ENCODE measurements at regions not wholly inside any gene's neighbourhood (a gene's known extent, or its start where the extent isn't known, plus 50 kb on each side); places are given as distances from the start of the nearest gene placed in this dataset.

DNA sequence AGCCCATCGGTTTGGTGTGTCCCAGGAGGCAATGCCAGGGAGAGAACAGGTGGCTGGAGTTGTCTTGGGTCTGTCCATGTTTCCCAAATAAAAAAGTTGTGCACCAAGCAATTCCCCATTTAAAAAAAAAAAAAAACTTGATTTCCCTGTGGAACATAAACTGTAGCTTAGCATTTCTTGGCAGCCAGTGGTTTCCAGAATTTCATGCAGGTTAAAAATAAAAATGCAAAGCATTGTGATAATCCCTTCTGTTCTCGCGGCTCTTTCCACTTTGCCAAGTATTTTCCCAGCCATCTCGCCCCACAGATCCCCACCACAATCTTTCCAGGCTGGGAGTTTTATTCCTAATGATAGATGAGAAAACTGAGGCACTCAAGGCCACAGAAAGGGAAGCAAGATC lies 51.4 kb upstream of the MSX1 start:
- DNase-seq (ENCODE audit: extremely low spot score, insufficient read length, low read depth) = no peak
- FAIRE-seq = no peak

DNA sequence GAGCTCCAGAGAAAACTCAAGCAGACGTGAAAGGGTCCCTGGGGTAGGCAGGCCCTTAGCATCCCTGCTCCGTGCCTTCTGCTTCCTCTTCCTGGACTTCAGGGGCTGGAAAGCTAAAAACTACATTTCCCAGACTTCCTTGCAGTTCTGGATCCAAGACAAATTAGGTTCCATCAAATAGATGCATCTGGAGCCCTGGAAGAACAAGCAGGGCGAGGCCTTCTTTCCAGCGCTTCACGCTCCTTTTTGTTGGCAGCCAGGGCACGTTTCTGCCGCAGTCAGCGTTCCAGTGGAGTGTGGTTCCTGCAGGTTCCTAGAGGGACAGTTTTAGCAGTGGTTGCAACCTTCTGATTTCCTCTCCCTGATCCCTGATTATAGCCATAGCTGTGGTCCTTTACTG lies 53.6 kb upstream of the MSX1 start:
- FAIRE-seq = no peak
- no peak for DNase-seq (ENCODE audit: extremely low spot score, insufficient read length, low read depth)

DNA sequence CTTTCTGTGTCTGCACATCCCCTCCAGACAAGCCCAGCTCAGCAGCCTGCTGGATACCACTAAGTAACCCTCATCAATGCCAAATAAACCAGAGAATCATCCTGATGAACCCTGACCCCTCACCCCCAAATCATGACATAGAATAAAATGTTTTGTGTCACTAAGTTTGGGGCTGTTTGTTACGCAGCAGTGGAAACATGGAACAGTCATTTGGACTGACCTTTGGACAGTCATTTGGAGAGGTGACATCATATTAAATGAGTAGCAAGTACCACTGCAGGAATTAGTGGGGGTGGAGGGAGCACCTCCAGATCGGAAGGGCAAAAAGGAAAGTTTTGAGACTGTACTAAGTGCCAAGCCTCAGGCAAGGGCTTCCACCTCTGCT lies 55.6 kb upstream of the MSX1 start:
- FAIRE-seq = no peak

DNA sequence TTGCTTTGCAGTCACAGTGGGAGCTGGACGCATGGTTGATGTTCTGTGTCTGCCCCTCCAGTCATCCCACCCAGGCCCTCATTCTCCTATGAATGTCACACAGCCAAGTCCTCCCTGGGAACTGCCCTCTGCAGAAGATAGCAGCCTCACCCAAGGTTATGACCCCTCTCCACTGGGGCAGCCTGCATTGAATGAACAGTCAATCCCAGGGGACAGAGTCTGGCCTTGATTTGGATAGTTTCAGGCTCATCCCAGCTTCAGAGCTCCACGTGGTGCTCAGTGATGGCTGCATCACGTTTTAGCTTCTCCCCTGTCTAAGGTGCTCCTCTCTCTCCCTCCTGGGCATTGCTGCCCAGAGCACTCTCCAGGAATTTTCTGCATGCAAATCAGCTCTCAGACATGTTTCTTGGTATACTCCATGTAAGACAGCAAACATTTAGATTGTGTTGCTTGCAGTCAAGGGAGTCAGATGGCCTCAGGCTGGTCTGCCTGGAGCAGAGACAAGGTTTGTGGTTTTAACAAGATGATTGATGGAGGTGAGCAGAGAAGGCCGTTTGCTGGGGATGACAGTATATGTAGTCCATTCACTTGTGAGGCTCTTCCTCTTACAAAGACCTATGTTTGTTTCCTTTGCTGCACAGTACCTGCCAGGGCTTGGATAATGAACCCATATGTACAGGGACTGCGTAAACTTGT lies 56.1 kb upstream of the MSX1 start:
- DNase-seq (ENCODE audit: extremely low spot score, insufficient read length, low read depth) (no peak), FAIRE-seq (no peak)

More for the DNA sequence above, 55.6 kb upstream of the MSX1 start:
- DNase-seq (ENCODE audit: extremely low spot score, insufficient read length, low read depth) = no peak

DNA sequence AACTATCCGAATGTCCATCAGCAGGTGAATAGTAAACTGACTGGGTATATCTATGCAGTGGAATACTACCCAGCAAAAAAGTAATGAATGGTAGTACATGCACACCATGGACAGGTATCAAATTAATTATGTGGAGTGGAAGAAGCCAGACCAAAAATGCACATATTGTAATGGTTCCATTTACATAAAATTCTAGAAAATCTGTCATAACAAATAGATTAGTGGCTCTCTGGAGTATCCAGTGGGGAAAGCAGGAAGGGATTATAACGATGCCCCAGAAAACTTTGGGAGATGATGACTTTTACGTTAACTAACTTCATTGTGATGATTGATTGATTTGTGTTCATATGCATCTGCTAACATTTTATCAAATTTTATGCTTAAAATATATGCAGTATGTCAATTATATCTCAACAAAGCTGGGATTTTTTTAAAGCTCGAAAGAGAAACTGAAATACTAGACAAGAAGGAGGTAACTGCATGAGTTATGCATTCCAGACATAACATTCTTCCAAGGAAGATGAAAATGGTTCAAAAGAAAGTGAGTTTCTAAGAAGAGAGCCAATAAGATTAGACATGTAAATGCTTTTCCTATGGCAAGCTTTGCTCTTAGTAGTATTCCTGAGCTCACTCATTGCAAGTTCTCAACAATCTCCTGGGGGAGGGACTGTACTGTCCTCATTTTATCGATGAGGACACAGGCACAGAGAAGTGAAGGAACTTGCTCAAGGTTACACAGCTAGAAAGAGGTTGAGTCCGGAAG lies 58.6 kb upstream of the MSX1 start:
- FAIRE-seq (no peak), DNase-seq (ENCODE audit: extremely low spot score, insufficient read length, low read depth) (no peak)

DNA sequence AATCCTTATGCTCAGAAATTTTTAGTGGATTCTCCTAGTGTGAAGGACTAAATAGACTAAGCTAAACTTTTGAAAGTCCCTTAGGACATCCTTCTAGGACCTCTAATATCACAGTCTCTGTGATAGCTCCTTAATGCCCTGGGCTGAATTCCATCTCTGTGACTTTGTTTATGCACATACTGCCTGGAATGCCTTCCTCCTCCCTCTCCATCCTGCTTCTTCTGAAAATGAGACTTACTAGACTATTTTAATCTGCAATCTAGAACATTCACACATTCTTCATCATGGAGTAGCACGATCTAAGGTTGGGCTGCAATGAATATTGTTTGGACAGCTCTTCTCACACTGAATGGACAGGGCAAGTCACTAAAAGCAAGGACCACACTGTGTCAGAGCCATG lies 65.0 kb upstream of the MSX1 start:
- no peak for FAIRE-seq
- no peak for DNase-seq (ENCODE audit: extremely low spot score, insufficient read length, low read depth)

DNA sequence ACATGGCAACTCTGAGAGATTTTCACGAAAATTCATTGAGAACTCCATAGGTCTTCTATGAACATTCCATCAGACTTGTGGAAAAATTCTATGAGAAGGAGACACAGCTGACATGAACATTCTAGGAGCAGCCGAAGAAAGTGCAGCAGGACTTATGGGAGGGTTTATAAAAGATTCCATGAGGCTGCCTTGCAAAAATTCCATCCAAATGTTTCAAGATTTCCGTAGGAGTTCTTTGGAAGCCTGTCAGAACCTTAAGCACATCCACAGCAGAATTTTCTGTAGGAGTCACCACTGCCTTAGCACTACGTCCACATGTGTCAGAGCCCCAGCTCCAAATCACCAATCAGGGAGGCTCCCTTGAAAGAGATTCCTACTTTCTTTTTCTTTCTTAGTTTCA lies 67.0 kb upstream of the MSX1 start:
- DNase-seq (ENCODE audit: extremely low spot score, insufficient read length, low read depth) = no peak
- no peak for FAIRE-seq

DNA sequence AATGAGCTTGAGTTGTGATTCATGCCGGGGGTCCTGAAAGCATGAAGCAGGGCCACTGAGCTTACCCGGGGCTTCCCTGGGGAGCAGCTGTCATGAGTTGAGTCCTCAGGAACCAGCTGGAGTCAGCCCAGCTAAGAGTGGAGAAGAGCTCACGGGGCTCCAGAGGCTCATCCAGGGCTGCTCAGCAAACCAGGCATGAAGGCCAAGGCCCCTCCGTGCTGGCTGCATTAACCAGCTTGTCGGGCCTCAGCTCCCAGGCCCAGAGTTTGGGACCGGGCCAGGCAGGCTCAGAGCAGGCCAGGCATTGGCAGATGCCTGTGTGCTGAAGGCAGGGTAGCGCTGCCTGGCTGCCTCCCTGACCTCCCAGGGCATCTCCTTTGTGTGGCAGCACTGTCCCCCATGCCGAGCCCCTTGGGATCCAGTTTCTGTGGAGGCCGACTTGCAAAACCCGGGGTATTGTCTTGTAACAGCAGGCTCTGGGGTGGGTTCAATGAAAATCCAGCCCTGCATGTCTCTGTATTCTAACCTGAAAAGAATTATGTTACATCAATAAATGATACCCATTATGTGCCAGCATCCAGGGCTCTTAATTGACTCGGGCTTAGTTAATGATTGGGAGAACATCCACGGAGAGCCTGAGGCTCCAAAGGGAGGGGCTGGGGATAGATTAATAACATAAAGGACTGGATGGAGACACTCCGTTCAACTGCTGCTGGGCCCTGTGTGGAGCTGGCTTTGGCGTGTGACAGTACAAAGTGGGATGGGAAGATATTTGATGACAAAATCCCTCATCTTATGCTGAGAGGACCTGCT lies 68.0 kb upstream of the MSX1 start:
- DNase-seq (ENCODE audit: extremely low spot score, insufficient read length, low read depth) = no peak
- no peak for FAIRE-seq

DNA sequence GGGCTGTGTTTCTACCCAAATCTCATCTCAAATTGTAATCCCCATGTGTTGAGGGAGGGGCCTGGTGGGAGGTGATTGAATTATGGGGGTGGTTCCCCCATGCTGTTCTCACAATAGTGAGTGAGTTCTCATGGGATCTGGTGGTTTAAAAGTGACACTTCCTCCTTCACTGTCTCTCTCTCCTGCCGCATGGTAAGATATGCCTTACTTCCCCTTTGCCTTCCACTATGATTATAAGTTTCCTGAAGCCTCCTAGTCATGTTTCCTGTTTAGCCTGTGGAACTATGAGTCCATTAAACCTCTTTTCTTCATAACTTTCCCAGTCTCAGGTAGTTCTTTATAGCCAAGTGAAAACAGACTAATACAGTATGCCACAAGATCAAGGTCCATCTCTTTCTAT lies 70.0 kb upstream of the MSX1 start:
- no peak for FAIRE-seq
- DNase-seq (ENCODE audit: extremely low spot score, insufficient read length, low read depth) = no peak

DNA sequence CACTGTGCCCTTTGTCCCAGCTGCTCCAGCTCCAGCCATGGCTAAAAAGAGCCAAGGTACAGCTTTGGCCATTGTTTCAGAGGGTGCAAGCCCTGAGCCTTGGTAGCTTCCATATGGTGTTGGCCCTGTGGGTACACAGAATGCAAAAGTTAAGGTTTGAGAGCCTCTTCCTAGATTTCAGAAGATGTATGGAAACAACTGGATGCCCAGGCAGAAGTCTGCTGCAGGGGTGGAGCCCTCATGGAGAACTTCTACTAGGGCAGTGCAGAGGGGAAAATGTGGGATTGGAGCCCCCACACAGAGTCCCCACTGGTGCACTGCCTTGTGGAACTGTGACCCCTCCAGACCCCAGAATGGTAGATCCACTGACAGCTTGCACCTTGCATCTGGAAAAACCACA lies 70.9 kb upstream of the MSX1 start:
- no peak for DNase-seq (ENCODE audit: extremely low spot score, insufficient read length, low read depth)
- no peak for FAIRE-seq

DNA sequence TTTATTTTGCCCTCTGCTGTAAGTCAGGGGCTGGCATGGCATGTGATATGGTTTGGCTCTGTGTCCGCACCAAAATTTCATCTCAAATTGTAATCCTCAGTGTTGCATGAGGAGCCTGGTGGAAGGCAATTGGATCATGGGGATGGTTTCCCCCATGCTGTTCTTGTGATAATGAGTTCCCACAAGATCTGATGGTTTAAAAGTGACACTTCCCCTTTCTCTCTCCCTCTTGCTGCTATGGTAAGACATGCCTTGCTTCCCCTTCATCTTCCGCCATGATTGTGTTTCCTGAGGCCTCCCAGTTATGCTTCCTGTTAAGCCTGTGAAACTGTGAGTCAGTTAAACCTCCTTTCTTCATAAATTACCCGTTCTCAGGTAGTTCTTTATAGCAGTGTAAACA lies 72.0 kb upstream of the MSX1 start:
- DNase-seq (ENCODE audit: extremely low spot score, insufficient read length, low read depth) (no peak), FAIRE-seq (no peak)

DNA sequence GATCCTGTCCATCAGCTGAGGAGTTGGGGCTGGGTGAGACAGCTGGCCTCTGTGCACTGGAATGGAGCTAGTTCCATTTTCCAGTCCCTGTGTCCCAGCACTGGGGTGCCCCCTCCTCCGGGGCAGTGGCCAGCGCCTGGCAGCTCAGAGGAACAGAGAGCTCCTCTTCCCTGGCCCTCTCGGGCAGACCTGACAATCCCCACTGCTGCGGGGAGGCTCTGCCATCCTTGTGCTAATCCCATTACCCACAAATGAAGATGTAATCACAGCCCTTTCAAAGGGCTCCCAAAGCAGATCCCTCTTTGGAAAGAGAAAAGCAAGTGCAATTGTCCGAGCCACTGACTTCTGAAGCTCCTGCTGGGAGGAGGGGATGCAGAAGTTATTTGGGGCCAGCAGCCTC lies 75.1 kb upstream of the MSX1 start:
- DNase-seq (ENCODE audit: extremely low spot score, insufficient read length, low read depth) (no peak), FAIRE-seq (no peak)

DNA sequence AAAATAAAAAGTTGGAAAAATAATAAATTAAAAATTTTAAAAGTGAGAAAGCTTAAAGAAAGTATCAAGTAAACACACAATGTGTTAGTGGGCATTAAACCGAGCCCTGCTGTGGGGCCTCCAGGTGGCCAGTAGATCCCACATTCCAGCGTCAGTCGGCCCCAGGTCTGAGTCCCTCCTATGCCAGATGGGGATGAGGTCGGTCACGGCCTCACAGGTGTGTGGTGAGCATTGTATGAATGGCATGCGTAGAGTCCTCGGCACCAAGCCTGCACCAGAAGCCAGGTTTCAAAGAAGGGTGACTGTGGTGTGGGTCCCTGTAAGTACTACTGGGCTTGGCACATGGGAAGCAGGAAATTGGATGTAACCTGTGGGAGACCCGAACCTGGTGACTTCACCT lies 75.6 kb upstream of the MSX1 start:
- no peak for FAIRE-seq
- DNase-seq (ENCODE audit: extremely low spot score, insufficient read length, low read depth) = no peak

DNA sequence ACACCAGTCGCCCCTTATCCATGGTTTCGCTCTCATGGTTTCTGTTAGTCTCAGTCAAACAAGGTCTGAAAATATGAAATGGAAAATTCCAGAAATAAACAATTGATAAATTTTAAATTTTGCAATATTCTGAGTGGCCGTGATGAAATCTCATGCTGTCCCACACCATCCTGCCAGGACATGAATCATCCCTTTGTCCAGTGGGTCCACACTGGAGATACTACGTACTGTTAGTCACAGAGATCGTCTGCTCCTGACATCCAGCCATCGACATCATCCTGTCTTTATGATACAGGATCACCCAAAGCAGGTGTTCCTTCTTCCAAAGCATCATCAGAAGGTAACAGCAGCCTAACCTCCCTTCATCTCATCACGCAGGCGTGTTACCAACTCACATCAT lies 76.5 kb upstream of the MSX1 start:
- DNase-seq (ENCODE audit: extremely low spot score, insufficient read length, low read depth) (no peak), FAIRE-seq (no peak)

DNA sequence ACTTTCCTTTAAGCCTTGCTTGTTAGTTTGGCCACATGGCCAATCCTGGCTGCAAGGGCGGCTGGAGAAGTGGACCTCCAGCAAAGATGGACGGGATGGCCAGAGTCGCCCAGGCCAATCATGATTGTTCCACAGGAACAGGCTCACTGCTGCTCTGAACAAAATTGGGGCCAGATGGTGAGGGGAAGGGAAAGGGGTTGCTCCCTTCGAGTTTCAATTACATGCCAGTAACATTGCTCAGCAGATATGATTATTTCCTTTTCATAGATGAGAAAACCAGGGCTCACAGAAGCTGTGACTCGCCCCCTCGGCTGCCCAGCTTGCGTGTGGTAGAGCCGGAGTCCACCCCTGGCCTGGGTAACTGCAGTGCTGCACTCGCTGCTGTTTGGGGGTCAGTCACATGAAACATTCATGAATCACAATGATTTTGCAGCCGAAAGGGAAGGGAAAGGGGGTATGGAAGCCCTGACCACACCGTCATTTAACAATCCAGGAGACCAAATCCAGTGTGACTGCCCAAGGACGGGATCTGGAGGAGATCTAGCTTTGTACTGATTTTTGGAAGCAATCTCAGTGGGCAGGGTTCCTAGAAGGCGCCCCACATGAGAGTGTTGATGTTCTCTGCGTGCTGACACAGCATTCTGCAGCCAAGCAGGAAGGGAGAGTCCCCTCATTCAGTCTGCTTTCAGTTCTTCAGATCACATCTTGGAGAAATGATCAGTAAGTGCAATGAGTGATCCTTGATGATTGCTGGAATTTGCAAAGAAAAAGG lies 77.3 kb upstream of the MSX1 start:
- FAIRE-seq (no peak), DNase-seq (ENCODE audit: extremely low spot score, insufficient read length, low read depth) (no peak)

DNA sequence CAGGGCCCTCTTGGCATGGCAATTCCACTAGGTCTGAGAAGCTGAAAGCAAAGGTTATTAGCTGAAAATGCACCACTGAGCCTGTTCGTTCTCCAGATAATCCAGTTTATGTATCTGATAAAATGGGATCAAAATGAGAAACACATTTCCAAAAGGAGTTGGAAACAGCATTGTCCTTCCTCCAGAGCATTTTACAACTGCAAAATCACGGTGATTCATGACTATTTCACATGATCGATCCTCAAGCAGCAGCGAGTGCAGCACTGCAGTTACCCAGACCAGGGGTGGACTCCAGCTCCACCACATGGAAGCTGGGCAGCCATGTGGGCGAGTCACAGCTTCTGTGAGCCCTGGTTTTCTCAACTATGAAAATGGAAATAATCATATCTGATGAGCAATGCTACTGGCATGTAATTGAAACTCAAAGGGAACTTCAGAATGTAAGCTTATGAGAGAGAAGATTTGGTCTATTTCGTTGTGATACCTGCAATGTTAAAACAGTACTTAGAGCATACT lies 78.7 kb upstream of the MSX1 start:
- DNase-seq (ENCODE audit: extremely low spot score, insufficient read length, low read depth) = no peak

DNA sequence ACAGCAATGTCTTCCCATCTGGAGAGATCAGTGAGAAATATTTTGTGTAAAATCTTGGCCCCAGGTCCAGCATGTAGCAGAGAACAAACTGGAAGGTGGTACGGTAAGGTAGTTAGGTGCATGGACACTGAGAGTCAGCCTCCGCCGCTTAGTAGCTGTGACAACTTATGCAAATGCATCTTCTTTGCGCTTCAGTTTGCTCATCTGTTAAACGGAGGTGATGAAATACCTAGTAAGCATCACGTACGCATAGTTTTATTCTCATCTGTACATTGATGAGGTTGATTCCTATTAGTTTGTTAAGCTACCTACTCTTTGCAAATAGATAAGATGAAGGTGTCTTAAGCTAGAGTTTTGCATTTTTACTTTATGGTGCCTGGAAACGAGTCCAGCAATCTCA lies 80.0 kb upstream of the MSX1 start:
- FAIRE-seq = no peak

More for the DNA sequence above, 78.7 kb upstream of the MSX1 start:
- FAIRE-seq = no peak

DNA sequence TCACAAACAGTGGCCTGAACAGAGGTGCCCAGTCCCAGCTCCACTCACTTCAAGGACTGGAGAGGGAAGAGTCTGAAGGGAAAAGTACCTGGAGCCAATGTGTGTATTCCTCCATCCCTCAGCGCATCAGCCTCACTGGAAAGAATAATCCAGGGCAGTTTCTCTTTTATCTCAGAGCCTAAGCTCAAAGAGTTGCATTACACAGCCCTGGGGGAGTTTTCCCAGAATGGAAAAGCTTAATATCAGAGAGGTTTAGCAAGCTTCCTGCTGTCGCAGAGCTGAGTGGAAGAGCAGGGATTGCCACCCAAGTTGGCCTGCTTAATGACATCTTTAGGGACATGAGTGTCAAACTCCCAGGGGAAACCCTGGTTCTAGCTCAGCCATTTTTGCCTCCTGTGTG lies 80.4 kb upstream of the MSX1 start:
- FAIRE-seq (no peak), DNase-seq (ENCODE audit: extremely low spot score, insufficient read length, low read depth) (no peak)

More for the DNA sequence above, 80.0 kb upstream of the MSX1 start:
- no peak for DNase-seq (ENCODE audit: extremely low spot score, insufficient read length, low read depth)

DNA sequence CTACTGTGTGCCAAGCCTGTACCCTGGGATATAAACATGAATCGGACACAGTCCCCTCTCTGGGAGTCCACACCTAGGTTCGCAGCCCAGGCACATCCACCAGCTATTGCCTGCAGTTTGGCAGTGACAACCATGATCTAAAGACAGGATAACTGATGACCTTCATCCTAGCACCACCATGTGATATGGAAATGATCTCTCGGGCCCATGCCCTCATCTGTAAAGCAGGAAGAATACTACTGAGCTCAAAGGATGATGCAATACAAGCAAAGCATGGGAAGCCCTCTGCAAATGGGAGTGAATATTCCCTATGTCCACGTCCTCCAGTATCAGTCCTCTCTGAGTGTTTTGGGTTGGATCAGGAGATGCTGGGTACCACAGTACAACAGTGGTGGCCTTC lies 80.9 kb upstream of the MSX1 start:
- no peak for FAIRE-seq
- DNase-seq (ENCODE audit: extremely low spot score, insufficient read length, low read depth) = no peak

DNA sequence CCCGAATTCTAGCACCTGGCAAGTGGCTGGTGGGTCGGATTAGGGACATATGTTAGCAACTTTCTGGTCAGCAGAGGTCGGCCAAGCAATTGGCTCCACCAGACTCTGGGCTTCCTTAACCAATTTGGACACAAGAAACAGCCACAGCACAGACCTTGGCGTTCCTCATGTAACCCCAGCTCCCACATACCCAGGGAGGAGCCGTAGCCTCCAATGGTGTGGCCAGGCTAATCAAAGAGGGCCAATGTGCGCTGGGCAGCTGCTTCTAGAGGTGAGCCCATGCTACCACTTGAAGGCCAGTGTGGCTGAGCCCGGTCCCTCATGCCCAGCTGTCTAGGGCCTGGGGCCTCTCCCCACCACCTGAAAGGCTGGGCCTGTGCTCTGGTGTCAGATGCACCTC lies 82.5 kb upstream of the MSX1 start:
- no peak for DNase-seq (ENCODE audit: extremely low spot score, insufficient read length, low read depth)
- no peak for FAIRE-seq

Data from GM18507 (cell line).